ENCODE measurements at regions not wholly inside any gene's neighbourhood (a gene's known extent, or its start where the extent isn't known, plus 50 kb on each side); places are given as distances from the start of the nearest gene placed in this dataset.
A peak's percentile ranks its signal among the peaks of the same experiment; 100 is the strongest.
"Not testable (repeated sequence)": the region's sequence is repeated elsewhere in the genome, so short reads cannot be mapped to it uniquely, and the experiment has no call there.

DNA sequence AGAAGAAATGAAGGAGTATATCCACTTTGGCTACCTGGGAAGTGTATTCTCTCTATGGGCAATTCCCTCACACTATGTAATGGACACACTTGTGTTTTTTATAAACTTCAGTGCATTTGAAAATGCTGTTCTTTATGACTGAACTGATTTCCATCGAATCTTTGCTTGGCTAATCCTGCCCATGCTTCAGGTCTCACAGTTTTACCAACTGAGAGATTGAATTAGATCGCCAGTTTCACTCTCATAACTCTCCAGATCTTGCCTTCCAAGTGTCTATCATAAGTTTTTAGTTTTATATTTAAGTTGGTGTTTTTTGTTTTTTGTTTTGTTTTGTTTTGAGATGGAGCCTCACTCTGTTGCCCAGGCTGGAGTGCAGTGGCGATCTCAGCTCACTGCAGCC, 73.5 kb upstream of the MBNL1 start:
- DNase-seq (ENCODE audit: low read depth): no peak

DNA sequence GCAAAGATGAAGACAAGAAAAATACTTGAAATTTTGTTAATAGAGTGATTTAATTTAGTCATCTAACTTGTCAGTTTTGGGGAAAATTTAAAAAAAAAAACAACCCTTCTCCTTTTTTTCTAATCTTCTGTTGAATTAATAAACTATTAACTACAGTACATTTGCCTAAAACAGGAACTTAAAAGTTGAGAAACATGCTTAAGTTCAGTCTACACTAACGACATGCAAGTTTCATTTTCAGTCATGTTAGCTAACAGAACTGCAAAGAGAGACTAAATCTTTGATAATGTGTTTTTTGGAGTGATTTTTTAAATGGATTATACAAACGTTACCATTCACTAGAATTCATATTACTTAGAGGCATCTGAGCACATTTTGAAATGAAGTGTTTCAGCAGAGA, 71.9 kb upstream of the MBNL1 start:
- peak; percentile 6 for DNase-seq (ENCODE audit: low read depth)

- peak; percentile 13 for DNase-seq (ENCODE audit: low read depth)
Observed at GRCh38 chr3:152197451-152197850, 71.3 kb upstream of the MBNL1 start.

DNA sequence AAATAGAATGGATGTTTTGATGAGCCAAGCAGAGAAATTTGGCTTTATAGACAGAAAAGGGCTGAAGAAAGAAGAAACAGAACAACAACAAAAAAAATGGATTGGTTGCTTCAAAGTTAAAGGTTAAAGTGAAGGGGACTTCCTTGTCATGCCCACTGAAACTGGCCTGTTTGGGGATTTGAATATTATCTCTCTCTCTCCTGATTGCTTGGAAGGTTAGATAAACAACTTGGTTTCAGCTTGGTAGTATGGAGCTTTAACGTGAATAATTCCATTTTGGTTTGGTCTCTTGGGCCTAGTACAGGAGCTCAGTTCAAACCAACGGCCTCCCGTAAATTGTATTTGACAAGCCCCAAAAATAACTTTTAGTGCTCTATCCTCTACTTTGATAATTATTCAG, 70.8 kb upstream of the MBNL1 start:
- no peak for DNase-seq (ENCODE audit: low read depth)

- no peak for DNase-seq (ENCODE audit: low read depth)
Observed at GRCh38 chr3:152198665-152199064, 70.1 kb upstream of the MBNL1 start.

- peak; percentile 37 for DNase-seq (ENCODE audit: low read depth)
Observed at GRCh38 chr3:152199102-152199840, 69.5 kb upstream of the MBNL1 start.

- no peak for DNase-seq (ENCODE audit: low read depth)
Observed at GRCh38 chr3:152200476-152201420, 68.0 kb upstream of the MBNL1 start.

DNA sequence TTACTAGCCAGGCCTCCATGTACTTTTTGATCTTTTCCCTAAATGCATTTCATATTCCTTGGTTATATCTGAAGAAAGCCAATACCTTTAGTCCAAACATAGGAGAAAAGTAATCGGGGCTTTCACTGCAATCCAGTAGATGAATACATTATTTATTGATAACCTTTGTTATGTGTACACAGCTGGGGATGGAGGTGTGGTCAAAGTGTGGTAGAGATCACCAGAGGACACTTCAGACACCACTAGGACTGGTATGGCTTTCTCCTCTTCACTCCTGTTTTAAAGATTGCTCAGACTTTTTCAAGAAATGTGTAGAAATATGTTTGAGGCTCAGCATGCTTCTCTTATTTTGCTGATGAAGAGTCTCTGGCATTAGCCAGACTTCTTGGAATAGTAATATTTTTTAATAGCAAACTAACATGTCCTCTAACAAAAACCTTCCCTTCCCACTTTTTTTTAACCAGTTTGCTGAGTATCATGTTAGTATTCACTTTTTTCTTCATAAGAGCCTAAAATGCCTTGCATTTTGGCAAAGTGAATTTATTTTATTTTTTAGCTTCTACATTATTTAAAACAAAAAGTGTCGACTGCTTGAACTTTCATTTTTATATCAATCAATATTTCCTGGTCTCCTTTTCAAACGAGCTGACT, 65.6 kb upstream of the MBNL1 start:
- DNase-seq (ENCODE audit: low read depth): no peak

DNA sequence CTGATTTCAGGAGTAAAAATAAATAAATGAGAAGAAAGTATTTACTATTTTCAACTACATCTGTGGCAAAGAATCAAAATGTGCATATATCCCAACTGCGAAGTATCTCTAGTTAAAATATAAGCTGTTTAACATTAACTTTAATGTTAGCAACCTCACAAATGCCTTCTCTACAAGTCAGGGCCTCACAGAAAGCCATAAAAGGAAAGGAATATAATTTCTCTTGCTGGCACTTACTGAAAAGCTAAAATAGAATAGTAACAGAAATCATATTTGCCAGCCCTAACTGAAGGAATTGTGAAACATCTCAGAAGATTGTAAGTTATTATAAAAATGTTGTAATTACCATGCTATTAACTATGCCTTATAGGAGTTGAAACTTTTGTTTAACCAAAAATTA, 65.1 kb upstream of the MBNL1 start:
- DNase-seq (ENCODE audit: low read depth): peak; percentile 73

DNA sequence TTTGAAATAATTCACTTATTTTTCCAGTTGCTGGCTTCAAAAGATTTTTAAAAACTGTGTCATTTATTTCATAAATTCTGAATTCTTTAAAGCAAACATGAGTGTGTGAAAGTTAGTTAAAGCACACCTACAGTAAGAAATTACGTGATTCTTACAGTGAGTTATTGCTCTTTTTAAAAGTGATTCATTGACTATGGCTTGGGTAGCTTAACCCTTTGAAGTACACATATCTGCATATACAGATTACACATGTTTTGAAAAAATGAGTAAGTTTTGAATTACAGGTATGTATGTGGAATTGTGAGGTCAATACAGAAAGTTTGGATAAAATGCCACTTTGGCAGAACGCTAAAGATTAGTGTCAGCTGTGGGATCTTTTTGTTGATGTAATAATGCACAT, 64.5 kb upstream of the MBNL1 start:
- DNase-seq (ENCODE audit: low read depth): no peak

- DNase-seq (ENCODE audit: low read depth): no peak
Observed at GRCh38 chr3:152205097-152205593, 63.6 kb upstream of the MBNL1 start.

DNA sequence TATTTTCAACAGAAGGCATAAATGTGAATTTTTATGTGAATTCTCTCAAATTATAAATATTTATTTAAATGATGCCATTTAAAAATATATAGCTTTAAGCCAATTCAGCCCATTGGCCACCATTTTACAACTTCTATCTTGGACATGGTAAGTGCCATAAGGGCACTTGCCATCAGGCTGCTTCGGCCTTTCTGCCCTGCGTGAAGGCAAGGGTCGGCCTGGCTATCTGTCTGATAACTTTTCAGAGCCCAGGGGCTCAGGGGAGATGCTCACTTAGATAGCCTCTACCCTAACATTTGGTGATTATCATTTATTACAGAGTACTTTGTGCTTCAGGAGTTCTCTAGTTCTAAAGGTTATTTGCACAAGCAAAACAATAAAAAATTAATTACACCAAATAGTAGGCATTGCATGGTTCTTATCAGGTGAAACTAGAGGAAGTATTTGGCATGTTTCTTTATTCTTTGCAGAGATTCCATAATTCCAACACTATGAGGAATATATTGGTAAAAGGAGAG, 62.4 kb upstream of the MBNL1 start:
- no peak for DNase-seq (ENCODE audit: low read depth)

GRCh38 chr3:152208439-152208838, 60.3 kb upstream of the MBNL1 start:
- DNase-seq (ENCODE audit: low read depth): no peak

DNA sequence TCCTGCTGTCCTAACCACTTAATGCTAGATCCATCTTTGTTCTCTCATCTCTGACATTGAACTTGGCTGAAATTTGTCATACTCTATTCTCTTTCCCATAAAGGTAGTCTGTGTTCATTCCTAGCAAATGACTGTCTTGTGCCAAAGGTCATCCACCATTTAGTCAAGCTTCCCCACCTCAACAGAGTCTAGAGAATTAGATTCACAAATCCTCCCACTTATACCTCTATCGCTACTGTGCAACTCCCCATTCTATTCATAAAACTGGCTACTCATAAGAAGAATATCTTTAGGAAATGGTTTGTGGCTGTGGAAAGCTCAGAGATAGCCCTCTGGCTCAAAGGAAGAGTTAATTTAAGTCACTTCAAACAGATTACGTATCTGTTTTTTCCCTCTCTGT, 59.7 kb upstream of the MBNL1 start:
- peak; percentile 19 for DNase-seq (ENCODE audit: low read depth)

- DNase-seq (ENCODE audit: low read depth): no peak
Observed at GRCh38 chr3:152209776-152210175, 59.0 kb upstream of the MBNL1 start.

DNA sequence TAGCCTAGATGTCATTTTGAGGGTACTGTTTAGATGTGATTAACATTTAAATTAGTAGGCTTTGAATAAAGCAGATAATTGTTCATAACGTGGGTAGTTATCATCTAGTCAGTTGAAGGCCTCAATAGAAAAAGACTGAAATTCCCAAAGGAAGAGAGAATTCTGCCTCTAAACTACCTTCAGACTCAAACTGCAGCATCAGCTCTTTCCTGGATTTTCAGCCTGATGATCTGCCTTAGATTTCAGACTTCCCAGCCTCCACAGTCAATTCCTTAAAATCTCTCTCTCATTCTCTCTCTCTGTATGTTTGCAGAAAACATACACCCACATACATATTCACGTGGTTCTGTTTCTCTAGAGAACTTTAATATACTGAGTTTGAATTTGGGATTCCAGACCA, 58.0 kb upstream of the MBNL1 start:
- DNase-seq (ENCODE audit: low read depth): no peak

DNA sequence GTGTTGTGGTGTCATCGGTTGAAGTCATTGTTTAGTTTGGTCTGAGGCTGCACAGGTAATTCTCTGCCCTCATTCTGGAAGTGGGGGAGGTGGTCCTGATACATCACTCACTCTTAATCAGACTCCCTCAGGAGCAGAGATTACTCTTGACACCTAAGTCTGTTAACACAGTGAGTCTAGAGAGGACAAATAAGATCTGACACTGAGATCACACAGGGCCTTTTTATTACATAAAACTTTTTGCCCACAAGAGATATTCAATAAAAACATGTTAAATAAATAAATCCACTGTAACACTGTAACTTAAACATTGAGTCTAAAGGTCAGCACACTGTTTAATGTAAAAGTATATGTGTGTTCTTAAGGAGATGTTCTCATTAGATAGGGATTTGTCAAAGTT, 57.1 kb upstream of the MBNL1 start:
- no peak for DNase-seq (ENCODE audit: low read depth)

GRCh38 chr3:152213203-152213602, 55.5 kb upstream of the MBNL1 start:
- peak; percentile 26 for DNase-seq (ENCODE audit: low read depth)

DNA sequence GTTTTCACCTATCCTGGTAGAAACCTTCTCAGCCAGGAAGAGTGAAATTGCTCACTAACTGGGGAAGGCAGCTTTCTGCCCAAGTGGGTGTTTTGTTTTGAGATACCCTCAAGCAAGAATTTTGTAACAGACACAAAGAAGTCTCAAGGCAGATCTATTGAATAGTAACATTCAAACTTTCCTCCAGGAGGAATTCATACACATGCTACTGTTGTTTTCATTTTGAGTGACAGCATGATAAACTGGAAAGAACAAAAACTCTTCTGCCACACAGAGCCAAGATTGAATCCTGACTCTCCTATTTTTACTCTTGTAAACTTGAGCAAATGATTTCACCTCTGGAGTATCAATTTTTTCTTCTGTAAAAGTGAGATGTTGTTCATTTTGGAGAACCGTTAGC, 54.8 kb upstream of the MBNL1 start:
- no peak for DNase-seq (ENCODE audit: low read depth)

GRCh38 chr3:152216960-152217865, 51.5 kb upstream of the MBNL1 start:
- not testable (repeated sequence) for DNase-seq (ENCODE audit: low read depth)

DNA sequence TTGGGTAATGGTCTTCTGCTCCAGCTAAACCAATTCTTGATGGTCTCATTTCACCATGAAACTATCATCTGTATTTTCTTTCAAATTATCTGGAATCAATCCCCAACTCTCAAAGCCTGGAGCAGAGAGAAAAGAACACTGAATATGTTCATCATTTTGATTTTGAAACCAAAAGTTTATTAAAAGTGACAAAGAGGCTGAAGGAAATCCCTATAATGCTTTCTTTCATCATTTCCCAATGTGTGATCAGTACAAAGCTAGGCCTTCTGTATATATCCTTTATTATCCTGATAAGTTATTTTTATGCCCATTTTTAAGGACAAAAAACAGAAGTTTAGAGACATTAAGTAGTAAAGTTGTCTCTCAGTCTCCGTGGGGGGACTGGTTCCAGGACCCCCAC, 50.1 kb upstream of the MBNL1 start:
- DNase-seq (ENCODE audit: low read depth): no peak
